GM12865 (cell line): ENCODE measurements at regions not wholly inside any gene's neighbourhood (a gene's known extent, or its start where the extent isn't known, plus 50 kb on each side); places are given as distances from the start of the nearest gene placed in this dataset.
"Not testable (repeated sequence)": the region's sequence is repeated elsewhere in the genome, so short reads cannot be mapped to it uniquely, and the experiment has no call there.

Experiments
- DNase-seq: peaks from one replicate; pipeline ENCODE4 v3.0.0; 2010; ENCODE audit warnings: low read depth
- H3K4me3 ChIP-seq: 2 replicates; pipeline ENCODE4 v1.5.1; 2011; ENCODE audit warnings: mild to moderate bottlenecking, low read depth, low read length, control low read depth
- CTCF ChIP-seq: IDR thresholded peaks from 2 replicates; pipeline ENCODE4 v1.5.1; 2011; ENCODE audit warnings: low read length, control low read depth, low read depth, inconsistent platforms; ENCODE audit not compliant: insufficient read depth; ENCODE audit errors: missing control alignments

GRCh38 chr21:28688381-28688780, 304.3 kb downstream of the LTN1 start:
- no peak for DNase-seq
- no peak overlapping the region for H3K4me3 ChIP-seq
- no peak for TF ChIP-seq CTCF

- TF ChIP-seq CTCF: no peak
- no peak overlapping the region for H3K4me3 ChIP-seq
- no peak for DNase-seq
These were observed 305.1 kb downstream of the LTN1 start for GRCh38 chr21:28687586-28687985.

GRCh38 chr21:28683982-28684752, 308.5 kb downstream of the LTN1 start:
- no peak overlapping the region for H3K4me3 ChIP-seq
- DNase-seq: no peak

DNA sequence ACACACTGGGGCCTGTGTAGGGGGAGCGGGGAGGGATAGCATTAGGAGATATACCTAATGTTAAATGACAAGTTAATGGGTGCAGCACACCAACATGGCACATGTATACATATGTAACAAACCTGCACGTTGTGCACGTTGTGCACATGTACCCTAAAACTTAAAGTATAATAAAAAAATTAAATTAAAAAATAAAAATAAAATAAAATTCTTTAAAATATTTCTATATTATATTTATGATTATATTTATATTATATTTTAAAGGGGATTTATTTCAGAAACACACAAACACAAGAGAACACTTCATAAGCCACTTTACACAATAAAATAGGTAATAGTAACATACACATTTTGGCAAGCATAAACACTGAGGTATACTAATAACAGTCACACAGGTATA, 309.8 kb downstream of the LTN1 start:
- not testable (repeated sequence) for H3K4me3 ChIP-seq, DNase-seq

More at GRCh38 chr21:28683982-28684752, 308.5 kb downstream of the LTN1 start:
- TF ChIP-seq CTCF: no peak

DNA sequence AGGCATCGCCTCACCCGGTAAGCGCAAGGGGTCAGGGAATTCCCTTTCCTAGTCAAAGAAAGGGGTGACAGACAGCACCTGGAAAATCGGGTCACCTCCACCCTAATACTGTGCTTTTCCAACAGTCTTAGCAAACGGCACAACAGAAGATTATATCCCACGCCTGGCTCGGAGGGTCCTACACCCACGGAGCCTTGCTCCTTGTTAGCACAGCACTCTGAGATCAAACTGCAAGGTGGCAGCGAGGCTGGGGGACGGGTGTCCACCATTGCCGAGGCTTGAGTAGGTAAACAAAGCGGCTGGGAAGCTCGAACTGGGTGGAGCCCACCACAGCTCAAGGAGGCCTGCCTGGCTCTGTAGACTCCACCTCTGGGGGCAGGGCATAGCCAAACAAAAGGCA, 315.6 kb downstream of the LTN1 start:
- not testable (repeated sequence) for DNase-seq, H3K4me3 ChIP-seq

- no peak for DNase-seq
- no peak for TF ChIP-seq CTCF
- H3K4me3 ChIP-seq: no peak overlapping the region
These were observed 317.2 kb downstream of the LTN1 start for GRCh38 chr21:28675331-28676041.

DNA sequence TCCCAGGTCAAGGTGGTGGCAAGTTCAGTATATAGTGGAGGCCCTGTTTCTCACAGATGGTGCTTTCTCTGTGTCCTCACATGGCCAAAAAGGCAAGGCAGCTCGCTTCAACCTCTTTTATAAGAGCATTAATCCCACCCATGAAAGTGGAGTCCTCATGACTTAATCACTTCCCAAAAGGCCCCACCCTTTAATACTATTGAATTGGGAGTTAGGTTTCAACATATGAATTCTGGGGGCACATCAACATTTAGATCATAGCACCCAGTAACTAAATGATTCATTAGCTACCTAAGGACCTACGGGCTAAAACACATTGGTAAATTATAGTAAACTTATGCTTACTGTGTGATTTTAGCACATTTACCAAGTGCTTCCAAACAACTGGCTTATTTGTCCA, 317.9 kb downstream of the LTN1 start:
- TF ChIP-seq CTCF: no peak
- no peak for DNase-seq
- H3K4me3 ChIP-seq: no peak overlapping the region
